ENCODE measurements at regions not wholly inside any gene's neighbourhood (a gene's known extent, or its start where the extent isn't known, plus 50 kb on each side); places are given as distances from the start of the nearest gene placed in this dataset.

GRCh38 chr7:116382375-116382774, 117.2 kb upstream of the CAV2 start:
- POLR2A ChIA-PET = interaction anchor here (0.6 kb wide), 1 partner anchor 175 kb away, joined by 4 read pairs; no protein-coding TSS in a partner anchor
- TF ChIP-seq REST (IDR thresholded peaks at IDR 0.05; ENCODE audit: insufficient read depth in 1 of 2, low read depth in 2 of 2, low read length in 1 of 2) (no peak), POLR2AphosphoS5 (IDR thresholded peaks at IDR 0.05; ENCODE audit: low read depth, low read length) (no peak), TCF7L2 (IDR thresholded peaks at IDR 0.05; ENCODE audit: low read depth, low read length) (no peak), CTCF (IDR thresholded peaks at IDR 0.05) (no peak), SIN3A (IDR thresholded peaks at IDR 0.05; ENCODE audit: borderline replicate concordance, insufficient read depth, low read depth, low read length) (no peak)
- BruUV-seq (replicated peaks) = no TSS peak
- intact Hi-C loops (cut with micrococcal nuclease; ENCODE audit: unreplicated experiment) = no loop called here
- DNase-seq (ENCODE audit: low read depth, low spot score) = no peak
- ATAC-seq = no peak
- no peaks in the 10 kb centered on the region for H3K27me3 ChIP-seq (ENCODE audit: control insufficient read depth, insufficient read depth, low read length)
- H3K4me3 ChIP-seq (ENCODE audit: low read depth in 2 of 2, low read length in 2 of 2) = no peak overlapping the region
- in situ Hi-C loops (cut with HindIII; ENCODE audit: low pct_unique_long_range_greater_than_20kb, low sequenced_read_pairs) = no loop called here
- peak overlapping the region; percentile 74; the same call in 1 of the 2 replicates for H3K27ac ChIP-seq (ENCODE audit: low read length)
- no peaks in the 10 kb centered on the region for H3K9me3 ChIP-seq (ENCODE audit: control insufficient read depth, insufficient read depth, low read depth, low read length)
- H3K36me3 ChIP-seq (ENCODE audit: control insufficient read depth, insufficient read depth, low read length) = no peaks in the 10 kb centered on the region
- H3K4me1 ChIP-seq (ENCODE audit: control insufficient read depth, insufficient read depth, low read length) = peaks cover 20% of the 10 kb centered on the region
- CTCF ChIA-PET = no interaction called here

GRCh38 chr7:116384936-116385635, 114.5 kb upstream of the CAV2 start:
- intact Hi-C loops (cut with micrococcal nuclease; ENCODE audit: unreplicated experiment) (no loop called here), in situ Hi-C loops (cut with HindIII; ENCODE audit: low pct_unique_long_range_greater_than_20kb, low sequenced_read_pairs) (no loop called here)
- no peaks in the 10 kb centered on the region for H3K9me3 ChIP-seq (ENCODE audit: control insufficient read depth, insufficient read depth, low read depth, low read length)
- H3K4me3 ChIP-seq (ENCODE audit: low read depth in 2 of 2, low read length in 2 of 2) = no peak overlapping the region
- no peak for ATAC-seq
- POLR2A ChIA-PET = no interaction called here
- no peak for DNase-seq (ENCODE audit: low read depth, low spot score)
- H3K27me3 ChIP-seq (ENCODE audit: control insufficient read depth, insufficient read depth, low read length) = no peaks in the 10 kb centered on the region
- CTCF ChIA-PET = no interaction called here
- no peak for TF ChIP-seq REST (IDR thresholded peaks at IDR 0.05; ENCODE audit: insufficient read depth in 1 of 2, low read depth in 2 of 2, low read length in 1 of 2)
- no peak for TF ChIP-seq TCF7L2 (IDR thresholded peaks at IDR 0.05; ENCODE audit: low read depth, low read length)
- no peak for TF ChIP-seq CTCF (IDR thresholded peaks at IDR 0.05)
- no peak for TF ChIP-seq SIN3A (IDR thresholded peaks at IDR 0.05; ENCODE audit: borderline replicate concordance, insufficient read depth, low read depth, low read length)
- no peak for TF ChIP-seq POLR2AphosphoS5 (IDR thresholded peaks at IDR 0.05; ENCODE audit: low read depth, low read length)
- H3K4me1 ChIP-seq (ENCODE audit: control insufficient read depth, insufficient read depth, low read length) = peaks cover 11% of the 10 kb centered on the region
- H3K36me3 ChIP-seq (ENCODE audit: control insufficient read depth, insufficient read depth, low read length) = no peaks in the 10 kb centered on the region
- BruUV-seq (replicated peaks) = no TSS peak
- peak overlapping the region; percentile 58 for H3K27ac ChIP-seq (ENCODE audit: low read length)
